ENCODE measurements at regions not wholly inside any gene's neighbourhood (a gene's known extent, or its start where the extent isn't known, plus 50 kb on each side); places are given as distances from the start of the nearest gene placed in this dataset.

DNA sequence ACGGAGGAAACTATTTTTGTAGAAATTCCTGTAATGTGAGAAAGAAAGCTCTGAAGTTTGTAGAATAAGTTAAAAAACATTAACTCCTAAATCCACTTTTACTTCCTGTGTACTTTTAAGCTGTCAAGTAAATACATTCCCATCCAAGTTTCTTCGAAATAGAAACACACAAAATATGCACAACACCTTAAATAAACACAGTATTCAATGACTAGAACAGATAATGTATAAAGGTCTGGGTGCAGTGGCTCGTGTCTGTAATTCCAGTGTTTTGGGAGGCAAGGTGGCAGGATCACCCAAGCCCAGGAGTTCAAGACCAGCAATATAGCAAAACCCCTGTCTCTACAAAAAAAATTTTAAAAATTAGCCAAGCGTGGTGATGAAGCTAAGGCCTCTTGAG lies 121.9 kb upstream of the ODAD2 start:
- Histone ChIP-seq H3K9me3 (ENCODE audit: control insufficient read depth, insufficient read depth, low read depth, low read length) (no peaks in the 10 kb centered on the region), H3K27ac (ENCODE audit: extremely low read depth, low read depth, low read length) (no peak overlapping the region), H3K4me3 (ENCODE audit: low read depth, low read length) (no peak overlapping the region), H3K36me3 (ENCODE audit: control insufficient read depth in 2 of 2, insufficient read depth in 1 of 2, low read length in 2 of 2) (no peaks in the 10 kb centered on the region), H3K4me1 (ENCODE audit: control insufficient read depth, insufficient read depth, low read length) (no peaks in the 10 kb centered on the region; the same call in 1 of the 2 replicates)
- TF ChIP-seq, protein P1, sequence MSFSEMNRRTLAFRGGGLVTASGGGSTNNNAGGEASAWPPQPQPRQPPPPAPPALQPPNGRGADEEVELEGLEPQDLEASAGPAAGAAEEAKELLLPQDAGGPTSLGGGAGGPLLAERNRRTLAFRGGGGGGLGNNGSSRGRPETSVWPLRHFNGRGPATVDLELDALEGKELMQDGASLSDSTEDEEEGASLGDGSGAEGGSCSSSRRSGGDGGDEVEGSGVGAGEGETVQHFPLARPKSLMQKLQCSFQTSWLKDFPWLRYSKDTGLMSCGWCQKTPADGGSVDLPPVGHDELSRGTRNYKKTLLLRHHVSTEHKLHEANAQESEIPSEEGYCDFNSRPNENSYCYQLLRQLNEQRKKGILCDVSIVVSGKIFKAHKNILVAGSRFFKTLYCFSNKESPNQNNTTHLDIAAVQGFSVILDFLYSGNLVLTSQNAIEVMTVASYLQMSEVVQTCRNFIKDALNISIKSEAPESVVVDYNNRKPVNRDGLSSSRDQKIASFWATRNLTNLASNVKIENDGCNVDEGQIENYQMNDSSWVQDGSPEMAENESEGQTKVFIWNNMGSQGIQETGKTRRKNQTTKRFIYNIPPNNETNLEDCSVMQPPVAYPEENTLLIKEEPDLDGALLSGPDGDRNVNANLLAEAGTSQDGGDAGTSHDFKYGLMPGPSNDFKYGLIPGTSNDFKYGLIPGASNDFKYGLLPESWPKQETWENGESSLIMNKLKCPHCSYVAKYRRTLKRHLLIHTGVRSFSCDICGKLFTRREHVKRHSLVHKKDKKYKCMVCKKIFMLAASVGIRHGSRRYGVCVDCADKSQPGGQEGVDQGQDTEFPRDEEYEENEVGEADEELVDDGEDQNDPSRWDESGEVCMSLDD (tag by site-specific recombination; IDR thresholded peaks at IDR 0.05): no peak
- TF ChIP-seq MZF1 (tag by site-specific recombination; IDR thresholded peaks at IDR 0.05; ENCODE audit: borderline replicate concordance): no peak
- TF ChIP-seq SP7 (tag by site-specific recombination; IDR thresholded peaks at IDR 0.05): no peak
- TF ChIP-seq, protein P2, sequence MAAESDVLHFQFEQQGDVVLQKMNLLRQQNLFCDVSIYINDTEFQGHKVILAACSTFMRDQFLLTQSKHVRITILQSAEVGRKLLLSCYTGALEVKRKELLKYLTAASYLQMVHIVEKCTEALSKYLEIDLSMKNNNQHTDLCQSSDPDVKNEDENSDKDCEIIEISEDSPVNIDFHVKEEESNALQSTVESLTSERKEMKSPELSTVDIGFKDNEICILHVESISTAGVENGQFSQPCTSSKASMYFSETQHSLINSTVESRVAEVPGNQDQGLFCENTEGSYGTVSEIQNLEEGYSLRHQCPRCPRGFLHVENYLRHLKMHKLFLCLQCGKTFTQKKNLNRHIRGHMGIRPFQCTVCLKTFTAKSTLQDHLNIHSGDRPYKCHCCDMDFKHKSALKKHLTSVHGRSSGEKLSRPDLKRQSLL (tag by site-specific recombination; IDR thresholded peaks at IDR 0.05): no peak
- TF ChIP-seq ZNF747 (tag by site-specific recombination; IDR thresholded peaks at IDR 0.05): no peak
- TF ChIP-seq ZNF48 (tag by site-specific recombination; IDR thresholded peaks at IDR 0.05): no peak
- TF ChIP-seq SETDB1 (IDR thresholded peaks at IDR 0.05; ENCODE audit: insufficient read length, low read length): no peak
- no peak for TF ChIP-seq ZNF24 (tag by site-specific recombination; IDR thresholded peaks at IDR 0.05)
- no peak for TF ChIP-seq ZNF221 (tag by site-specific recombination; IDR thresholded peaks at IDR 0.05; ENCODE audit: borderline replicate concordance)
- TF ChIP-seq ZNF175 (tag by site-specific recombination; IDR thresholded peaks at IDR 0.05): no peak
- no peak for TF ChIP-seq ZNF530 (tag by site-specific recombination; IDR thresholded peaks at IDR 0.05; ENCODE audit: low read depth)
- no peak for TF ChIP-seq TRIM28 (IDR thresholded peaks at IDR 0.05; ENCODE audit: borderline replicate concordance, low read length)
- TF ChIP-seq ZNF654 (tag by site-specific recombination; IDR thresholded peaks at IDR 0.05; ENCODE audit: low read depth): no peak
- TF ChIP-seq ZNF23 (tag by site-specific recombination; IDR thresholded peaks at IDR 0.05; ENCODE audit: borderline replicate concordance): no peak
- no peak for TF ChIP-seq REPIN1 (tag by site-specific recombination; IDR thresholded peaks at IDR 0.05; ENCODE audit: low read depth)
- TF ChIP-seq ZFP37 (tag by site-specific recombination; IDR thresholded peaks at IDR 0.05): no peak
- TF ChIP-seq, protein P3, sequence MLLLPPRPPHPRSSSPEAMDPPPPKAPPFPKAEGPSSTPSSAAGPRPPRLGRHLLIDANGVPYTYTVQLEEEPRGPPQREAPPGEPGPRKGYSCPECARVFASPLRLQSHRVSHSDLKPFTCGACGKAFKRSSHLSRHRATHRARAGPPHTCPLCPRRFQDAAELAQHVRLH (tag by site-specific recombination; IDR thresholded peaks at IDR 0.05): no peak
- ChIA-PET CTCF (interaction anchor here (0.6 to 0.7 kb wide), 3 partner anchors 88 to 826 kb away, joined by 3 to 5 read pairs (median 3); no protein-coding TSS in a partner anchor), POLR2A (no interaction called here)

DNA sequence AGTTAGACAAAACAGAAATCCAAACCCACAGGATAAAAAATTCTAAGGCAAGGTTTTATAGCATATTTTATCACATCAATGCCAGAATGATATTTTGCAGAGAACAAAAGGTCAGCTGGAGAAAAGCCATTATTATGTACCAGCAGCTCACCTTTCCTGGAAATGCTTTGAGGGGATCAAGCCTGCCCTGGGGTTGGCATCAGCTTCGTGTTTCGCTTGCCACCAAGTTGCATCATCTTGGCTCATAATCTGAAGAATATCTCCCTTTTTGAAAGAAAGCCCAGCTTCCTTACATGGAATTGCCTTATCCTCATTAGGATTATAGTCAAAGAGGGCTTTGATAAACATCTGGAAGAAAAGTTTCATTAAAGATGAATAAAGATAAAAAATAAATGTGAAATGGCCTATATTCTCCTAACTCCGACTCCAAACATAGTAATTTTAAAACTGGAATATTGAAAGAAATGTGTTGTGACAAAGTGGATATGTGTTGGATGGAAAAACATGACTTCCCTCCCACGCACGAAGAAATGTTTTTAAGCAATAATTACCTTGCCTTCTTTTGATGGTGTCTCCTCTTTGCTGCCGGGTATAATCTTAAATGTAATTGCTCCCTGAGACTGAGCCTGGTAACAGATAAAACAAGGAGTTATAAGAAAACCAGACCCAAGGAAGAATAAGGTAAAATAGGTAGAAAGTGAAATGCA lies 121.3 kb upstream of the ODAD2 start:
- CTCF ChIA-PET: interaction anchor here (0.6 to 0.7 kb wide), 3 partner anchors 87 to 827 kb away, joined by 3 to 5 read pairs (median 3); no protein-coding TSS in a partner anchor
- no peaks in the 10 kb centered on the region for H3K9me3 ChIP-seq (ENCODE audit: control insufficient read depth, insufficient read depth, low read depth, low read length)
- H3K27ac ChIP-seq (ENCODE audit: extremely low read depth, low read depth, low read length): no peak overlapping the region
- H3K4me1 ChIP-seq (ENCODE audit: control insufficient read depth, insufficient read depth, low read length): no peaks in the 10 kb centered on the region; the same call in 1 of the 2 replicates
- H3K36me3 ChIP-seq (ENCODE audit: control insufficient read depth in 2 of 2, insufficient read depth in 1 of 2, low read length in 2 of 2): no peaks in the 10 kb centered on the region
- H3K4me3 ChIP-seq (ENCODE audit: low read depth, low read length): no peak overlapping the region
- POLR2A ChIA-PET: no interaction called here
- TF ChIP-seq ZNF660 (tag by site-specific recombination; IDR thresholded peaks at IDR 0.05) (0 out of 2 replicates have a peak, but pooled peaks have one; percentile 46), ZNF140 (tag by site-specific recombination; IDR thresholded peaks at IDR 0.05) (no peak), ZNF670 (tag by site-specific recombination; IDR thresholded peaks at IDR 0.05; ENCODE audit: low read depth) (no peak), ZNF169 (tag by site-specific recombination; IDR thresholded peaks at IDR 0.05) (no peak), ZNF654 (tag by site-specific recombination; IDR thresholded peaks at IDR 0.05; ENCODE audit: low read depth) (no peak)
- TF ChIP-seq, protein P4, sequence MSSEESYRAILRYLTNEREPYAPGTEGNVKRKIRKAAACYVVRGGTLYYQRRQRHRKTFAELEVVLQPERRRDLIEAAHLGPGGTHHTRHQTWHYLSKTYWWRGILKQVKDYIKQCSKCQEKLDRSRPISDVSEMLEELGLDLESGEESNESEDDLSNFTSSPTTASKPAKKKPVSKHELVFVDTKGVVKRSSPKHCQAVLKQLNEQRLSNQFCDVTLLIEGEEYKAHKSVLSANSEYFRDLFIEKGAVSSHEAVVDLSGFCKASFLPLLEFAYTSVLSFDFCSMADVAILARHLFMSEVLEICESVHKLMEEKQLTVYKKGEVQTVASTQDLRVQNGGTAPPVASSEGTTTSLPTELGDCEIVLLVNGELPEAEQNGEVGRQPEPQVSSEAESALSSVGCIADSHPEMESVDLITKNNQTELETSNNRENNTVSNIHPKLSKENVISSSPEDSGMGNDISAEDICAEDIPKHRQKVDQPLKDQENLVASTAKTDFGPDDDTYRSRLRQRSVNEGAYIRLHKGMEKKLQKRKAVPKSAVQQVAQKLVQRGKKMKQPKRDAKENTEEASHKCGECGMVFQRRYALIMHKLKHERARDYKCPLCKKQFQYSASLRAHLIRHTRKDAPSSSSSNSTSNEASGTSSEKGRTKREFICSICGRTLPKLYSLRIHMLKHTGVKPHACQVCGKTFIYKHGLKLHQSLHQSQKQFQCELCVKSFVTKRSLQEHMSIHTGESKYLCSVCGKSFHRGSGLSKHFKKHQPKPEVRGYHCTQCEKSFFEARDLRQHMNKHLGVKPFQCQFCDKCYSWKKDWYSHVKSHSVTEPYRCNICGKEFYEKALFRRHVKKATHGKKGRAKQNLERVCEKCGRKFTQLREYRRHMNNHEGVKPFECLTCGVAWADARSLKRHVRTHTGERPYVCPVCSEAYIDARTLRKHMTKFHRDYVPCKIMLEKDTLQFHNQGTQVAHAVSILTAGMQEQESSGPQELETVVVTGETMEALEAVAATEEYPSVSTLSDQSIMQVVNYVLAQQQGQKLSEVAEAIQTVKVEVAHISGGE (tag by site-specific recombination; conservative IDR thresholded peaks at IDR 0.05; ENCODE audit: low read depth): no peak
- TF ChIP-seq, protein P5, sequence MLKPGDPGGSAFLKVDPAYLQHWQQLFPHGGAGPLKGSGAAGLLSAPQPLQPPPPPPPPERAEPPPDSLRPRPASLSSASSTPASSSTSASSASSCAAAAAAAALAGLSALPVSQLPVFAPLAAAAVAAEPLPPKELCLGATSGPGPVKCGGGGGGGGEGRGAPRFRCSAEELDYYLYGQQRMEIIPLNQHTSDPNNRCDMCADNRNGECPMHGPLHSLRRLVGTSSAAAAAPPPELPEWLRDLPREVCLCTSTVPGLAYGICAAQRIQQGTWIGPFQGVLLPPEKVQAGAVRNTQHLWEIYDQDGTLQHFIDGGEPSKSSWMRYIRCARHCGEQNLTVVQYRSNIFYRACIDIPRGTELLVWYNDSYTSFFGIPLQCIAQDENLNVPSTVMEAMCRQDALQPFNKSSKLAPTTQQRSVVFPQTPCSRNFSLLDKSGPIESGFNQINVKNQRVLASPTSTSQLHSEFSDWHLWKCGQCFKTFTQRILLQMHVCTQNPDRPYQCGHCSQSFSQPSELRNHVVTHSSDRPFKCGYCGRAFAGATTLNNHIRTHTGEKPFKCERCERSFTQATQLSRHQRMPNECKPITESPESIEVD (tag by site-specific recombination; IDR thresholded peaks at IDR 0.05): 0 out of 2 replicates have a peak, but pooled peaks have one; percentile 14
- TF ChIP-seq, protein P6, sequence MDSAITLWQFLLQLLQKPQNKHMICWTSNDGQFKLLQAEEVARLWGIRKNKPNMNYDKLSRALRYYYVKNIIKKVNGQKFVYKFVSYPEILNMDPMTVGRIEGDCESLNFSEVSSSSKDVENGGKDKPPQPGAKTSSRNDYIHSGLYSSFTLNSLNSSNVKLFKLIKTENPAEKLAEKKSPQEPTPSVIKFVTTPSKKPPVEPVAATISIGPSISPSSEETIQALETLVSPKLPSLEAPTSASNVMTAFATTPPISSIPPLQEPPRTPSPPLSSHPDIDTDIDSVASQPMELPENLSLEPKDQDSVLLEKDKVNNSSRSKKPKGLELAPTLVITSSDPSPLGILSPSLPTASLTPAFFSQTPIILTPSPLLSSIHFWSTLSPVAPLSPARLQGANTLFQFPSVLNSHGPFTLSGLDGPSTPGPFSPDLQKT (IDR thresholded peaks at IDR 0.05; ENCODE audit: borderline replicate concordance, low read depth, low read length): no peak
